ENCODE measurements at regions not wholly inside any gene's neighbourhood (a gene's known extent, or its start where the extent isn't known, plus 50 kb on each side); places are given as distances from the start of the nearest gene placed in this dataset.

DNA sequence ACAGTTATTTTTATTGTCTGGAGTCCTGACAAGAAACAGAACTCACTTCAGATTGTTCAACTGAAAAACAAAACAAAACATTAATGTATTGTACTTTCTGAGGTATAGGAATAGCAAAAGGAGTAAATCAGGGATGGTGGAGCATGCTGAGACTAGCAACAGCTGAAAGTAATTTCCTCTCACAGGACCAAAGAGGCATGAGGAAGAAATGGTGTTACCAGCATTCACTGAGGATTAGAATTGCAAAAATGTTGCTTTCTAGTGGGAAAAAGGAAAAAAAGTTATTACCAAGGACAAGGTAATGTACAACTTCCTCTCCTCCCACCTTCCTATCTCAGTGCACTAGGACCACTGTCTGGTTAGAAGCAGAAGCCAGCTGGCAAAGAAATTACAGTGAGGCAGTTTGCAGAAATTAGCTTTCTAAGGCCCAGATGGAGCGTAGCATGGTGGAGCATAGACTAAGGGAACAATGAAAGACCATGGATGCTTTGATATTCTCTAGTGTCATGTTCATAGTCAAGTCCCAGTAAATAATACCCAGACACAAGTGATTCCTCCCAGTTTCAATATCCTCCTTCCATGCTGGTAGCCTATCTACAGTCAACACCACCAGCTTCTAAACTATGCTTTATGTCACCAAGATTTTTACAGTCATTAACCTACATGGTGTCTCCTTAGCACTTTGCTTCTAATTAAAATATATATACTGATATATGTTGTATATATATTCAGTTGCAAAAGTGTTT, 133.7 kb upstream of the DCN start:
- Histone ChIP-seq H3K27me3 (ENCODE audit: control insufficient read depth, insufficient read depth, low read length) (no peaks in the 10 kb centered on the region), H3K4me1 (ENCODE audit: control insufficient read depth, insufficient read depth, low read length) (no peaks in the 10 kb centered on the region), H3K4me3 (ENCODE audit: low read length) (no peak overlapping the region), H3K27ac (ENCODE audit: low read length) (no peak overlapping the region), H3K9me3 (ENCODE audit: control insufficient read depth, insufficient read depth, low read length) (no peaks in the 10 kb centered on the region), H3K36me3 (ENCODE audit: control insufficient read depth, insufficient read depth, low read length) (no peaks in the 10 kb centered on the region)
- no peak for DNase-seq (ENCODE audit: low read depth, low spot score)
- WGBS (ENCODE audit: insufficient coverage, insufficient read length) = no CpG with 5 or more reads among the region's 1 CpG

DNA sequence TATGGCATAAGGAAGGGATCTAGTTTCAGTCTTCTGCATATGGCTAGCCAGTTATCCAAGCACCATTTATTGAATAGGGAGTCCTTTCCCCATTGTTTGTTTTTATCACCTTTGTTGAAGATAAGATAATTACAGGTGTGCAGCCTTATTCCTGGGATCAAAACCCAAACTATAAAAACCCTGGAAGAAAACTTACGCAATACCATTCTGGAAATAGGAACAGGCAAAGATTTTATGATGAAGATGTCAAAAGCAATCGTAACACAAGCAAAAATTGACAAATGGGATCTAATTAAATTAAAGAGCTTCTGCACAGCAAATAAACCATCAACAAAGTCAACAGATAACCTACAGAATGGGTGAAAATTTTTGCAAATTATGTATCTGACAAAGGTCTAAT, 128.5 kb upstream of the DCN start:
- no peaks in the 10 kb centered on the region for H3K36me3 ChIP-seq (ENCODE audit: control insufficient read depth, insufficient read depth, low read length)
- H3K4me3 ChIP-seq (ENCODE audit: low read length) = no peak overlapping the region
- H3K27ac ChIP-seq (ENCODE audit: low read length) = no peak overlapping the region

DNA sequence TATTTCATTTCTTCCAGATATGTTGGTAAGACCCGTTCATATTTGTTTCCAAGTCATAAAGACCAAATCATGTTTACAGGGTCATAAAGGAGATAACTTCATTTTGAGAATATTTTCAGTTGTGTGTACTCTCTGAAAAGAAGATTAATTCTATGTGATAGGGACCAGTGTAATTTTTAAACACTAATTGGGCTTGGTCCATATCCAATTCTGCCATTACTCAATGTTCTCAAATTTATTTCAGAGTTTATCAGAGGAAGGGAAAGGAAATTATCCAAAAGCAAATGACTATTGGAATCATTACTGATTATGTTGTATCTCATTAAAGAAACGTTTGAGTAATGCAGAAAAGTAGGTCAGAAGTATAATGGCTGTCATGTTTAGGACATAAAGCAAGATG, 126.8 kb upstream of the DCN start:
- peaks cover under 1% of the 10 kb centered on the region; the same call in 1 of the 2 replicates for H3K4me1 ChIP-seq (ENCODE audit: control insufficient read depth, insufficient read depth, low read length)
- no CpG with 5 or more reads among the region's 2 CpGs for WGBS (ENCODE audit: insufficient coverage, insufficient read length)
- H3K27ac ChIP-seq (ENCODE audit: low read length) = no peak overlapping the region
- no peaks in the 10 kb centered on the region for H3K36me3 ChIP-seq (ENCODE audit: control insufficient read depth, insufficient read depth, low read length)
- H3K27me3 ChIP-seq (ENCODE audit: control insufficient read depth, insufficient read depth, low read length) = no peaks in the 10 kb centered on the region
- DNase-seq (ENCODE audit: low read depth, low spot score) = no peak
- H3K4me3 ChIP-seq (ENCODE audit: low read length) = no peak overlapping the region
- H3K9me3 ChIP-seq (ENCODE audit: control insufficient read depth, insufficient read depth, low read length) = no peaks in the 10 kb centered on the region

More for the DNA sequence above, 128.5 kb upstream of the DCN start:
- no peaks in the 10 kb centered on the region for H3K27me3 ChIP-seq (ENCODE audit: control insufficient read depth, insufficient read depth, low read length)
- no peaks in the 10 kb centered on the region for H3K9me3 ChIP-seq (ENCODE audit: control insufficient read depth, insufficient read depth, low read length)
- DNase-seq (ENCODE audit: low read depth, low spot score) = no peak
- H3K4me1 ChIP-seq (ENCODE audit: control insufficient read depth, insufficient read depth, low read length) = no peaks in the 10 kb centered on the region
- WGBS (ENCODE audit: insufficient coverage, insufficient read length) = no CpG with 5 or more reads among the region's 2 CpGs

DNA sequence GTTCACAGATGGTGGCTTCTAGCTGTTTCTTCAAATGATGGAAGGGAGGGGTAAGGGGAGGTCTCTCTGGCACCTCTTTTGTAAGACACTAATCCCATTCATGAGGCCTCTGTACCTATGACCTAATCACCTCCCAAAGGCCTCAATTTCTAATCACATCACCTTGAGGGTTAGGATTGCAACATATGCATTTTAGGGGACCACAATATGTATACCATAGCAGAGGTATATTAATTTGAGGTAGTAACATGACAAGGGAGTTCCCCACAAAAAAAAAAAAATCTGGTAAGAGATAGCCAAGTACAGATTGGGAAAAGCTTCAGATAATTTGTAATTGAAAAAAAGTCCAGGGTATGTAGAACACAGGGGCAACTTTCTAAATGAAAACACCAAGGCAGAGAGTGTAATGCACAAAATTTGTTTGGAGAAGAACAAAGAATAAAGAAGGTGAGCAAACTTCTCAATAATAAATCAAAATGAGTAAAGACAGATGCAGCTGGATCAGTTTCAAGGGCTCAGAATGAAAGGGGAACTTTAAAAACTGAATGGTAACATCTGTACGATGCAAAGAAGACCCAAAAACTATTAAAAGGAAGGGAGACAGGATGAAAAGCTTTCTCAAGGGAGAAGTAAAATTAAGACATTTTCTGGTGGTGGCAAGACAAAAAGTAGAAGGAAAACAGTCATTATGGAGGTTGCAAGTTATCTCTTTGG, 125.5 kb upstream of the DCN start:
- WGBS (ENCODE audit: insufficient coverage, insufficient read length) = no CpG with 5 or more reads among the region's 1 CpG
- no peaks in the 10 kb centered on the region for H3K27me3 ChIP-seq (ENCODE audit: control insufficient read depth, insufficient read depth, low read length)
- no peaks in the 10 kb centered on the region for H3K9me3 ChIP-seq (ENCODE audit: control insufficient read depth, insufficient read depth, low read length)
- no peak overlapping the region for H3K4me3 ChIP-seq (ENCODE audit: low read length)
- no peaks in the 10 kb centered on the region for H3K36me3 ChIP-seq (ENCODE audit: control insufficient read depth, insufficient read depth, low read length)
- H3K4me1 ChIP-seq (ENCODE audit: control insufficient read depth, insufficient read depth, low read length) = peaks cover 2% of the 10 kb centered on the region; the same call in 1 of the 2 replicates
- H3K27ac ChIP-seq (ENCODE audit: low read length) = no peak overlapping the region
- DNase-seq (ENCODE audit: low read depth, low spot score) = no peak

DNA sequence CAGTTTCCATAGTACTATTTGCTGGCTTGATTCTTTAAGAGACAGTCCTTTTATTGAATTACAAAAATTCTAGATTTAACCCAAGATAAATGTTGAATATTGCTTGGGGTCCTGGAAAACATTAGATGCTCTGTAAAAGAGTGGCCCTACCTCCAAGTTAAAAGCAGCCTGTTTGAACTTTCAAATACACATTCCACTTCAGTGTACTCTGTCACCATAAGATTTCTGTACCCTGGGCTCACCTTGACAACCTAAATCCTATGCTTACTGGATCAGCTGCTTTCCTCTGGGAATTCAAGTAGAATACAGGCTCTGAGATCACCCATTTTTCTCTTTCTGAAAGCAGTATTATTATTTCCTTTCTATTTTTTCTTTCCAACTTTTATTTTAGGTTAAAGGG, 107.7 kb upstream of the DCN start:
- Histone ChIP-seq H3K27me3 (ENCODE audit: control insufficient read depth, insufficient read depth, low read length) (no peaks in the 10 kb centered on the region), H3K4me1 (ENCODE audit: control insufficient read depth, insufficient read depth, low read length) (no peaks in the 10 kb centered on the region), H3K27ac (ENCODE audit: low read length) (no peak overlapping the region), H3K36me3 (ENCODE audit: control insufficient read depth, insufficient read depth, low read length) (no peaks in the 10 kb centered on the region), H3K4me3 (ENCODE audit: low read length) (no peak overlapping the region), H3K9me3 (ENCODE audit: control insufficient read depth, insufficient read depth, low read length) (no peaks in the 10 kb centered on the region)
- DNase-seq (ENCODE audit: low read depth, low spot score) = no peak

DNA sequence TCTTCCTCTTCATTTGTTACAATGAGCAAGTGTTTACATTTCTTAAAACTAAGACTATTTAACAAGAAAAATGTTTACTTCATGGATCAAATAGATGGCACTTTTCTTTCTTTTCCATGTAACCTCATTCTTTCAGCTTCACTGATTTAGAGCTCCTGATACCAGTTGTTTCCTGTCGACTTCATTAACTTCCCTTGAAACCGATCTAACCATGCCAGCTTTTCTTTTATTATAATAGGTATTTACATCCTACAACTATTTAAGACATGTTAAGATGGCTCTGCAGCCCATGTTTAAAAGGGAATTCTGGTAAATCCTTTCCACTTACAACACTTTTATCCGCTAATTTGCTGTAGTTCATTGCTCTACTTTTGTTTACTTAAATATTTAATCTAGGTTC, 107.3 kb upstream of the DCN start:
- no peaks in the 10 kb centered on the region for H3K27me3 ChIP-seq (ENCODE audit: control insufficient read depth, insufficient read depth, low read length)
- H3K9me3 ChIP-seq (ENCODE audit: control insufficient read depth, insufficient read depth, low read length) = no peaks in the 10 kb centered on the region
- no peak for DNase-seq (ENCODE audit: low read depth, low spot score)
- no peak overlapping the region for H3K27ac ChIP-seq (ENCODE audit: low read length)
- H3K36me3 ChIP-seq (ENCODE audit: control insufficient read depth, insufficient read depth, low read length) = no peaks in the 10 kb centered on the region
- H3K4me1 ChIP-seq (ENCODE audit: control insufficient read depth, insufficient read depth, low read length) = no peaks in the 10 kb centered on the region
- H3K4me3 ChIP-seq (ENCODE audit: low read length) = no peak overlapping the region
- no CpG with 5 or more reads among the region's 3 CpGs for WGBS (ENCODE audit: insufficient coverage, insufficient read length)

DNA sequence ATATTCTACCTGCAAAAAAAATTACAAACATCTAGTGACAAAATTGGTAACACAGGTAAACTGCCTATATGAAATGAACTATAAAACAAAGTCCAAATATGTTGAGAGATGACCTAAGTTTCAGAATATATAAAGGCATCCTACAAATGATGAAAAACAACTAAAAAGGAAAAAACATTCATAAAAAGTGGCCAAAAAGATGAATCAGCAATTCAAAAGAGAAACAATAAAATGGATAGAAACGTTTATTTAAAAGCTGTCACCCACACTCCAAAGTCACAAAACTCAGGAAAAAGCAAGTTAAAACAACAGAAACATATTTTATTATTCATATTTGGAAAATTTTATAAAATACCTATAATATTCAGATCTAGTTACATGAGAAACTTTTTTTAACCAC, 106.5 kb upstream of the DCN start:
- Histone ChIP-seq H3K9me3 (ENCODE audit: control insufficient read depth, insufficient read depth, low read length) (no peaks in the 10 kb centered on the region), H3K4me3 (ENCODE audit: low read length) (no peak overlapping the region), H3K27ac (ENCODE audit: low read length) (no peak overlapping the region), H3K4me1 (ENCODE audit: control insufficient read depth, insufficient read depth, low read length) (no peaks in the 10 kb centered on the region), H3K36me3 (ENCODE audit: control insufficient read depth, insufficient read depth, low read length) (no peaks in the 10 kb centered on the region), H3K27me3 (ENCODE audit: control insufficient read depth, insufficient read depth, low read length) (no peaks in the 10 kb centered on the region)
- DNase-seq (ENCODE audit: low read depth, low spot score) = no peak
- WGBS (ENCODE audit: insufficient coverage, insufficient read length) = no CpG with 5 or more reads among the region's 1 CpG

DNA sequence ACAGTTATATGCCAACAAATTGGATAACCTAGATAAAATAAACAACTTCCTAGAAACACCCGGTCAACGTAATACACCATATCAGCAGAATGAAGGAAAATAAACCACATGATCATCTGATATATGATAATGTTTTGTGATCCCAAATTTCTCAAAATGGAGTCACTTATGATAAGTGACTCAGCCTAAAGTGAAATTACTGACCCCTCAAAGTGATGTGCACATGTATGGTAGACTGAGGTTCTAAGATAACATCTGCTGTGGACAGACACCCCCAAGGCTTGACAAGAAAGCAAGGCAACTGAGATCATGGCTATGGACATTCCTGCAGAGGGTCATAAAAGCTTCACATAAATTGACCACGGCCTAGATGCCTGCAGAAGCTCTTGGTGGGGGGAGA, 105.1 kb upstream of the DCN start:
- Histone ChIP-seq H3K4me1 (ENCODE audit: control insufficient read depth, insufficient read depth, low read length) (no peaks in the 10 kb centered on the region), H3K27ac (ENCODE audit: low read length) (no peak overlapping the region), H3K27me3 (ENCODE audit: control insufficient read depth, insufficient read depth, low read length) (no peaks in the 10 kb centered on the region), H3K36me3 (ENCODE audit: control insufficient read depth, insufficient read depth, low read length) (no peaks in the 10 kb centered on the region), H3K4me3 (ENCODE audit: low read length) (no peak overlapping the region), H3K9me3 (ENCODE audit: control insufficient read depth, insufficient read depth, low read length) (no peaks in the 10 kb centered on the region)
- no peak for DNase-seq (ENCODE audit: low read depth, low spot score)
- no CpG with 5 or more reads among the region's 3 CpGs for WGBS (ENCODE audit: insufficient coverage, insufficient read length)

DNA sequence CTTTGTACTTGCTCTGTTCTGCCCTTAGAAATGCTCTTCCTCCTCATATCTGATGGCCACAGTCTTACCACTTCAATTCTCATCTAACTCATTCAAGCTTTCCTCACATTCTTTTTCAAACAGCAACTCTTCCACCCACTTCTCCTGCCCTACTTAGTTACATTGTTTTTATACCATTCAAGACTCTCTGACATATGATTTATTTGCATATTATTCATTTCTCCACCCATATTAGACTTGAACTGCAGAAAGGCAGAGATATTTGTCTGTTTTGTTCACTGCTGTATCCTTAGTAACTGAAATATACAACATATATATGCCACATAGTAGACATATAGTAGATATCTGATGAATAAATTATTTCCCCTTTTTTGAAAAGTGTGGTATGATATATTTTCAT, 95.5 kb upstream of the DCN start:
- peaks cover 2% of the 10 kb centered on the region; the same call in 1 of the 2 replicates for H3K4me1 ChIP-seq (ENCODE audit: control insufficient read depth, insufficient read depth, low read length)
- H3K9me3 ChIP-seq (ENCODE audit: control insufficient read depth, insufficient read depth, low read length) = no peaks in the 10 kb centered on the region
- DNase-seq (ENCODE audit: low read depth, low spot score) = no peak
- H3K4me3 ChIP-seq (ENCODE audit: low read length) = no peak overlapping the region
- H3K36me3 ChIP-seq (ENCODE audit: control insufficient read depth, insufficient read depth, low read length) = no peaks in the 10 kb centered on the region
- no peak overlapping the region for H3K27ac ChIP-seq (ENCODE audit: low read length)
- H3K27me3 ChIP-seq (ENCODE audit: control insufficient read depth, insufficient read depth, low read length) = no peaks in the 10 kb centered on the region

DNA sequence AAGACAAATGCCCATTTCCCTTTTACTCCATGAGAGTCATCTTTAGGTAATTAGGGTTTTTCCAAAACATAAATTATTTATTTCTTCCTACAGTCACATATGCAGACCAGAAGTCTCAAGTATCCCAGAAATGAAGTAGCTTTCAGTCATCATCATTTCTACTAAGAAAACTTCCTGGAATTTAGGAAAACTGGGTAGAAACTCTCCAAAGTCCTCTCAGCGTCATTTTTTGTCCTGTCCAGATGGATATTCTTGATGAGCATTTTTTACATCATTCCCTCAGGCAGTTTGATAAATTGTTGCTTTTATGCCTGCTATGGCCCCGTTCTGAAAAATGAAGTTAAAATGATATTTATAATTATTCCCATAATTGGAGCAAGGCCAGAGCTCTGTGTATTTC, 93.9 kb upstream of the DCN start:
- Histone ChIP-seq H3K36me3 (ENCODE audit: control insufficient read depth, insufficient read depth, low read length) (no peaks in the 10 kb centered on the region), H3K9me3 (ENCODE audit: control insufficient read depth, insufficient read depth, low read length) (no peaks in the 10 kb centered on the region), H3K4me3 (ENCODE audit: low read length) (no peak overlapping the region), H3K27me3 (ENCODE audit: control insufficient read depth, insufficient read depth, low read length) (no peaks in the 10 kb centered on the region), H3K4me1 (ENCODE audit: control insufficient read depth, insufficient read depth, low read length) (peaks cover 5% of the 10 kb centered on the region; the same call in 1 of the 2 replicates), H3K27ac (ENCODE audit: low read length) (no peak overlapping the region)
- no peak for DNase-seq (ENCODE audit: low read depth, low spot score)
- no CpG with 5 or more reads among the region's 2 CpGs for WGBS (ENCODE audit: insufficient coverage, insufficient read length)

DNA sequence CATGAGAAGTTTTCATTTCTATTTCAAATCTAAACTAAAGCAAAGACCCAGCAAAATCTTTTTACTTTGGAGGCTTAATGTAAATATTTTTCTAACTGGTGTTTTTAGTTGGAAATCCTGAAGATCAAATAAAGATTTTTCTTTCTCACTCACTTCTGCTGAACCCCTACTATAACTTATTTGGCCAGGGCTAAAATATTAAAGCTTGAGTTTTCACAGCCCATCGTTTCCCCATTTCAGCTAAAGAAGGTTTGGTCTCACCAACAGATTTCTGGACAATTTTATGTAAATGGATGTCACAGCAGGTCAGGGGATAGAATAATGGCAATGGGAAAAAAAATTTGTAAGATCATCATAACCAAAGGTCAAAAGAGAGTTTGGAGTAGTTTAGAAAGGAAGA, 92.7 kb upstream of the DCN start:
- no peaks in the 10 kb centered on the region for H3K27me3 ChIP-seq (ENCODE audit: control insufficient read depth, insufficient read depth, low read length)
- no peaks in the 10 kb centered on the region for H3K9me3 ChIP-seq (ENCODE audit: control insufficient read depth, insufficient read depth, low read length)
- no peak overlapping the region for H3K4me3 ChIP-seq (ENCODE audit: low read length)
- peaks cover 5% of the 10 kb centered on the region; the same call in 1 of the 2 replicates for H3K4me1 ChIP-seq (ENCODE audit: control insufficient read depth, insufficient read depth, low read length)
- WGBS (ENCODE audit: insufficient coverage, insufficient read length) = no CpG with 5 or more reads among the region's 1 CpG
- H3K27ac ChIP-seq (ENCODE audit: low read length) = no peak overlapping the region
- no peak for DNase-seq (ENCODE audit: low read depth, low spot score)
- H3K36me3 ChIP-seq (ENCODE audit: control insufficient read depth, insufficient read depth, low read length) = no peaks in the 10 kb centered on the region
